CD4-positive, alpha-beta T cell (primary cell): ENCODE measurements at regions not wholly inside any gene's neighbourhood (a gene's known extent, or its start where the extent isn't known, plus 50 kb on each side); places are given as distances from the start of the nearest gene placed in this dataset.

Source experiments
- ATAC-seq: fragments of 200-7000 bp; cut with Tn5 transposase; one replicate; pipeline ENCODE4 v1.10.0; 2022; ENCODE audit warnings: mild to moderate bottlenecking; ENCODE audit not compliant: poor library complexity
- CTCF ChIA-PET: fragments of 350-600 bp; sonication (Branson Sonifier 250); formaldehyde crosslinking; loops from one replicate; lab custom pipeline; 2021; ENCODE audit warnings: antibody characterized with exemption, inconsistent platforms; lab: Charles Lee
- POLR2A ChIA-PET: fragments of 350-600 bp; sonication (Branson Sonifier 250); formaldehyde crosslinking; loops from one replicate; lab custom pipeline; 2021; ENCODE audit warnings: antibody characterized with exemption, inconsistent platforms; lab: Charles Lee
- DNase-seq, 14 experiments: peaks; one replicate each; pipeline ENCODE4 v3.0.0-alpha.2; 2013 to 2020; ENCODE audit warnings: mixed read lengths in 2 of 14
- H3K27ac ChIP-seq, 2 donors: one replicate each; pipeline versions ENCODE4 v1.5.1 to v1.7.0; 2013; ENCODE audit warnings: low read length in 2 of 2, low read depth in 1 of 2, mild to moderate bottlenecking in 1 of 2
- H3K27me3 ChIP-seq, 2 experiments: 1 replicate in 1 of 2; 2 replicates in 1 of 2; pipeline versions ENCODE4 v1.6.1 to v1.7.0; 2013; ENCODE audit warnings: low read length in 2 of 2, control low read depth in 1 of 2, mild to moderate bottlenecking in 1 of 2, moderate library complexity in 1 of 2; ENCODE audit not compliant: insufficient read depth in 2 of 2, control insufficient read depth in 1 of 2
- H3K36me3 ChIP-seq: one replicate; pipeline ENCODE4 v1.6.1; 2013; ENCODE audit warnings: low read length, control low read depth; ENCODE audit not compliant: insufficient read depth
- H3K4me1 ChIP-seq: one replicate; pipeline ENCODE4 v1.6.1; 2013; ENCODE audit warnings: low read length, control low read depth; ENCODE audit not compliant: insufficient read depth
- H3K4me3 ChIP-seq: one replicate; pipeline ENCODE4 v1.5.1; 2013; ENCODE audit warnings: mild to moderate bottlenecking, low read length, moderate library complexity
- H3K9me3 ChIP-seq, 2 experiments: 1 replicate in 1 of 2; 2 replicates in 1 of 2; pipeline versions ENCODE4 v1.6.1 to v1.7.0; 2013; ENCODE audit warnings: low read length in 2 of 2, mild to moderate bottlenecking in 2 of 2, control low read depth in 1 of 2, moderate library complexity in 1 of 2; ENCODE audit not compliant: control insufficient read depth in 1 of 2, insufficient read depth in 1 of 2
- H3K27ac Mint-ChIP-seq: one replicate; pipeline ENCODE4 v1.8.0; 2020; ENCODE audit warnings: mixed read lengths
- H3K27me3 Mint-ChIP-seq: one replicate; pipeline ENCODE4 v1.8.0; 2021; ENCODE audit warnings: mixed read lengths
- H3K36me3 Mint-ChIP-seq: one replicate; pipeline ENCODE4 v1.8.0; 2021; ENCODE audit warnings: low read depth, mixed read lengths
- H3K4me1 Mint-ChIP-seq: one replicate; pipeline ENCODE4 v1.8.0; 2021; ENCODE audit warnings: low read depth, mixed read lengths
- H3K4me3 Mint-ChIP-seq: one replicate; pipeline ENCODE4 v1.8.0; 2020; ENCODE audit warnings: mild to moderate bottlenecking, mixed read lengths
- H3K9me3 Mint-ChIP-seq: one replicate; pipeline ENCODE4 v1.8.0; 2020; ENCODE audit warnings: mixed read lengths
- CTCF ChIP-seq: fragments of 200-600 bp; IDR thresholded peaks from one replicate; pipeline ENCODE4 v1.8.0; 2022; ENCODE audit warnings: antibody characterized with exemption, mild to moderate bottlenecking
- intact Hi-C, 2 experiments: fragments of 100-400 bp; cut with DNase I in 1 of 2; cut with micrococcal nuclease in 1 of 2; formaldehyde crosslinking; loops; one replicate each; pipeline versions ENCODE4 v1.15.1 to v1.9.0; 2023 to 2025; cut with DNase I, micrococcal nuclease

DNA sequence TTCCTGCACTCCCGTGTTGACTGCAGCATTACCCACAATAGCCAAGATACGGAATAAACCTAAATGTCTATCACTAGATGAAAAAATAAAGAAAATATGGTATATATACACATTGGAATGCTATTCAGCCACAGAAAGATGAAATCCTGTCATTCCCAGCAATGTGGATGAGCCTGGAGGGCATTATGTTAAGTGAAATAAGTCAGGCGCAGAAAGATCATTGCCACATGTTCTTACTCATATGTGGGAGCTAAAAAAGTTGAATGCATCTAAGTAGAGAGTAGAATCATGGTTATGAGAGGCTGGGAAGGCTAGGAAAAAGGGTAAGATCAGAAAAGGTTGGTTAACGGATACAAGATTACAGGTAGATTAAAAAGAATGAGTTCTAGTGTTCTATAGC, 219.1 kb upstream of the MKI67 start:
- intact Hi-C loops: no loop called here
- DNase-seq (no peak), ATAC-seq (no peak)
- Histone ChIP-seq H3K36me3 (no peaks in the 10 kb centered on the region), H3K4me3 (no peak overlapping the region), H3K27me3 (no peaks in the 10 kb centered on the region), H3K9me3 (no peaks in the 10 kb centered on the region), H3K27ac (no peak overlapping the region), H3K4me1 (no peaks in the 10 kb centered on the region)
- no peaks in the 10 kb centered on the region for H3K36me3 Mint-ChIP-seq
- no peaks in the 10 kb centered on the region for H3K9me3 Mint-ChIP-seq
- peaks cover 20% of the 10 kb centered on the region for H3K27me3 Mint-ChIP-seq
- no peak overlapping the region for H3K4me3 Mint-ChIP-seq
- ChIA-PET POLR2A (no interaction called here), CTCF (no interaction called here)
- TF ChIP-seq CTCF: no peak
- no peak overlapping the region for H3K27ac Mint-ChIP-seq
- H3K4me1 Mint-ChIP-seq: no peaks in the 10 kb centered on the region

DNA sequence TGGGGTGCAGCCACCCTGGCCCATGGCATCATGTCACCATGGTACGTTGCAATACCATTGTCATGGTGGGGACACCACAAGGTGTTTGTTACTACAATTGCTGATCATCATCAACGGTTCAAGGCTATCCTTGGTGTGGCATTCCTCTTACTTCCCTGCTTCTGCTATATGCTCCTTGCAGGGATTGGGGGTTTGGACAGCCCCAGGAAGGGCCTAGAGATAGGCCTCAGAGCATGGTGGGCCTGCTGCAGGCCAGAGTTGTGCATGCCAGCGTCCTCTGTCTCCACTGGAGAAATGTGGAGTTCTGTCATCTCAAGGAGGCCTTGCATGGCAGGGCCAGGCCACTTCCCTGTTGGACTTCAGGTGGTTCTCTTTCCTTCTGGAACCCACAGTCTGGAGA, 234.6 kb upstream of the MKI67 start:
- Mint-ChIP-seq H3K9me3 (no peaks in the 10 kb centered on the region), H3K27me3 (peaks cover 14% of the 10 kb centered on the region), H3K27ac (no peak overlapping the region), H3K36me3 (no peaks in the 10 kb centered on the region), H3K4me1 (no peaks in the 10 kb centered on the region), H3K4me3 (no peak overlapping the region)
- CTCF ChIA-PET: no interaction called here
- Histone ChIP-seq H3K4me1 (no peaks in the 10 kb centered on the region), H3K36me3 (no peaks in the 10 kb centered on the region), H3K9me3 (peaks cover 0 to 4% of the 10 kb centered on the region in 2 experiments), H3K27ac (no peak overlapping the region), H3K4me3 (no peak overlapping the region), H3K27me3 (no peaks in the 10 kb centered on the region)
- no peak for TF ChIP-seq CTCF
- POLR2A ChIA-PET: no interaction called here
- no peak for DNase-seq
- no peak for ATAC-seq
- intact Hi-C loops: no loop called here

DNA sequence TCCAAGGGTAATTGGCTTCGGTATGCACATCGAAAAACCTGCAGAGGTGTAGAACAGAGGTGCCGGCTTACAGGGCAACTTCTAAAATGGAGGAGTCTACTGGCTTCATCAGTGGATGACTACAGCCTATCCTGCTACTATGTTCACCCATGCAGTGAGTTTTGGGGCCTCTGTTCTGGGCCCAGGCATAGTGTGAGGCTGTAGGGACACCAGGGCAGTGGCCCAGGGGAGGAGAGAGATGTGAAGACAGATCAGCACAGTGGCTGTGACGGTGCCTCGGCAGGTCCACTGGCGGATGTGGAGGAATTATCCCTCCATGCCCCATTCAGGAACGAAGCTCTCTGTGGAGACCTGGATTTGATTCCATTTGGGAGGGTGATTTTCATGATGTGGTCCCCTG, 235.3 kb upstream of the MKI67 start:
- intact Hi-C loops: no loop called here
- Mint-ChIP-seq H3K27me3 (peaks cover 14% of the 10 kb centered on the region), H3K4me1 (no peaks in the 10 kb centered on the region), H3K4me3 (no peak overlapping the region), H3K27ac (no peak overlapping the region), H3K9me3 (no peaks in the 10 kb centered on the region), H3K36me3 (no peaks in the 10 kb centered on the region)
- TF ChIP-seq CTCF: no peak
- CTCF ChIA-PET: no interaction called here
- no peak overlapping the region for H3K27ac ChIP-seq
- H3K27me3 ChIP-seq: no peaks in the 10 kb centered on the region
- DNase-seq (no peak), ATAC-seq (no peak)
- no peaks in the 10 kb centered on the region for H3K36me3 ChIP-seq
- peaks cover 0 to 4% of the 10 kb centered on the region in 2 experiments for H3K9me3 ChIP-seq
- no peaks in the 10 kb centered on the region for H3K4me1 ChIP-seq
- H3K4me3 ChIP-seq: no peak overlapping the region
- POLR2A ChIA-PET: no interaction called here
